ENCODE measurements at regions not wholly inside any gene's neighbourhood (a gene's known extent, or its start where the extent isn't known, plus 50 kb on each side); places are given as distances from the start of the nearest gene placed in this dataset.
A peak's percentile ranks its signal among the peaks of the same experiment; 100 is the strongest.

DNA sequence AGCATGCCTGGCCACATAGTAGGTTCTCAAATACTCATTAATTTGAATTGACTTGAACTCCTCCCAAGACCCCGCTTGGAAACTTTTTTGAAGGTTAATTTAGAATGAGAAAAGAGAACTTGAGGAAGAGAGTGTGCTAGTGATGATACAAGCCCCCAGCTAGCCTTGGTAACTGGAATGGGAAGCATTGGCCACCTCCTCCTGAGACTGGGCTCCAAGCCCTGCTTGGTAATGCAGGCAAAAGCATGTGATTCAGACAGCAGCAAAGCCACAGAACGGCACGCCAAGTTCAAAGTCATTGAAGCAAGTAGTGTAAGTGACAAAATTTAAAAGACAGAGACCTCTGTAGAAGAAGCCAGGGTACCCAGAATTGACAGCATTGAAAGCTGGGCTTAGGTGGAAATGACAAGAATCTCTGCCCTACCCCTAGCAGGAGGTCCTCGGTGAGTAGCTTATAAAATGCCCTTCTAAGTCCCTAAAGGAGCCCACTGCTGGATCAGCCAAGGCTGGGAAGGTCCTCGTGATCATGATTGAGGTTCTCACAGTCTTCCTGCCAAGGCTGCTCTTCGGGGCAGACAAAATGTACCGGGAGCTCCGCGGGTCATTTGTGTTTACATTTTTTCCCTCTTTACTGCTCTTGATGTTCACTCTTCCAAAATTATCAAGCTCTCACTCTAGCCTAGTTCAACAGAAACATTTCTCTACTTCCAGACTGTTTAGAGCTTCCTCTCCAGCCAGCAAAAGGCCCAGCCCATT, 99.4 kb downstream of the TSEN15 start:
- H3K27ac Mint-ChIP-seq (ENCODE audit: unreplicated experiment): no peak overlapping the region
- intact Hi-C loops (cut with micrococcal nuclease; ENCODE audit: unreplicated experiment): no loop called here
- no TSS peak for BruUV-seq (replicated peaks)
- DNase-seq: no peak
- peaks cover 9% of the 10 kb centered on the region for H3K36me3 Mint-ChIP-seq (ENCODE audit: insufficient read depth, unreplicated experiment)
- TF ChIP-seq, protein P1, sequence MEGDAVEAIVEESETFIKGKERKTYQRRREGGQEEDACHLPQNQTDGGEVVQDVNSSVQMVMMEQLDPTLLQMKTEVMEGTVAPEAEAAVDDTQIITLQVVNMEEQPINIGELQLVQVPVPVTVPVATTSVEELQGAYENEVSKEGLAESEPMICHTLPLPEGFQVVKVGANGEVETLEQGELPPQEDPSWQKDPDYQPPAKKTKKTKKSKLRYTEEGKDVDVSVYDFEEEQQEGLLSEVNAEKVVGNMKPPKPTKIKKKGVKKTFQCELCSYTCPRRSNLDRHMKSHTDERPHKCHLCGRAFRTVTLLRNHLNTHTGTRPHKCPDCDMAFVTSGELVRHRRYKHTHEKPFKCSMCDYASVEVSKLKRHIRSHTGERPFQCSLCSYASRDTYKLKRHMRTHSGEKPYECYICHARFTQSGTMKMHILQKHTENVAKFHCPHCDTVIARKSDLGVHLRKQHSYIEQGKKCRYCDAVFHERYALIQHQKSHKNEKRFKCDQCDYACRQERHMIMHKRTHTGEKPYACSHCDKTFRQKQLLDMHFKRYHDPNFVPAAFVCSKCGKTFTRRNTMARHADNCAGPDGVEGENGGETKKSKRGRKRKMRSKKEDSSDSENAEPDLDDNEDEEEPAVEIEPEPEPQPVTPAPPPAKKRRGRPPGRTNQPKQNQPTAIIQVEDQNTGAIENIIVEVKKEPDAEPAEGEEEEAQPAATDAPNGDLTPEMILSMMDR (IDR thresholded peaks at IDR 0.05; ENCODE audit: unreplicated experiment): no peak
- H3K9me3 Mint-ChIP-seq (ENCODE audit: low read depth, unreplicated experiment): no peaks in the 10 kb centered on the region
- CTCF ChIA-PET: no interaction called here
- H3K4me1 Mint-ChIP-seq (ENCODE audit: low read depth, unreplicated experiment): peaks cover 42% of the 10 kb centered on the region
- H3K4me3 Mint-ChIP-seq (ENCODE audit: low read depth, unreplicated experiment): no peak overlapping the region
- H3K27me3 Mint-ChIP-seq (ENCODE audit: unreplicated experiment): no peaks in the 10 kb centered on the region

DNA sequence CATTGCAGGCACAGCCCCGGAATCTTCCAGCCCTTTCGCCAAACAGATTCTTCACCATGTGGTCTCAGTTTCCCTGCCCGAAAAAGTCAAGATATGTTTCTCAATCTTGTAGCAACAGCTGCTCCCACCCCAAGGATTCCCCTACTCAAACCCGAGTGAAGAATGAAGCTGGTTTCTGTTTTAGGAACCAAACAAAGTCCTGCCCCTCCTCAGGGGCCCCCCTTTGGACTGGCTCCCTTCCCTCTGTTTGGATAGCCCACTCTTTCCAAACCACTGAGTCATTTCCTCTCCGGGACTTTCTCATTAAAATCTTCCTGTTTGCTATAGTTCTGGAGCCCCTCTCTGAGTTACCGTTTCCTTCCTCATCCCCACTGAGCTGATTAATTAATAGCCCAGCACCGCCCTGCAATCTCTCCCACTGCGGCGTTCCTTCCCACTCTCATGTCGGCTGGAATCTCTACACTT, 100.9 kb downstream of the TSEN15 start:
- no TSS peak for BruUV-seq (replicated peaks)
- no peaks in the 10 kb centered on the region for H3K9me3 Mint-ChIP-seq (ENCODE audit: low read depth, unreplicated experiment)
- intact Hi-C loops (cut with micrococcal nuclease; ENCODE audit: unreplicated experiment): no loop called here
- TF ChIP-seq, protein P1 (IDR thresholded peaks at IDR 0.05; ENCODE audit: unreplicated experiment): no peak
- CTCF ChIA-PET: interaction anchor here (0.6 to 0.7 kb wide), 2 partner anchors 19 to 312 kb away, joined by 3 to 6 read pairs; no protein-coding TSS in a partner anchor
- peak overlapping the region; percentile 73 for H3K4me3 Mint-ChIP-seq (ENCODE audit: low read depth, unreplicated experiment)
- no peaks in the 10 kb centered on the region for H3K27me3 Mint-ChIP-seq (ENCODE audit: unreplicated experiment)
- H3K36me3 Mint-ChIP-seq (ENCODE audit: insufficient read depth, unreplicated experiment): peaks cover 9% of the 10 kb centered on the region
- peak; percentile 27 for DNase-seq
- peak overlapping the region; percentile 21 for H3K27ac Mint-ChIP-seq (ENCODE audit: unreplicated experiment)
- peaks cover 37% of the 10 kb centered on the region for H3K4me1 Mint-ChIP-seq (ENCODE audit: low read depth, unreplicated experiment)

DNA sequence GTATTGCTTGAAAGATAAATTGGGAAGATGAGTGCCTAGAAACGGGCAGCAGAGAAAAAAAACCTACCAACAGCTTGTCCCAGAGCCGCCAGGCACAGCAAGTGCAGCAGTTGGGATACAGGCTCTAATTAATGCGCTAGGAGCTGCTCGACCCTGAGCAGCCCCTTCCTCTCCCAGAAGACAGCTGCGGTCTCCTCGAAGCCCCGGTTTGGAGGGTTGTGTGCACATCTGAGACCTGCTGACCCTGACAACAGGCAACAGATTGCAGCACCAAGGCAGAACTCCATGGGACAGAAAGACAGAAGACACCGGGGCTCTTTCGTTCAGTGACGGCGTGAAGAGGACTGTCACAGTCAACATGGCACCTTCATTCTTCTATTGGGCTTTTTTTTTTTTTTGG, 101.4 kb downstream of the TSEN15 start:
- intact Hi-C loops (cut with micrococcal nuclease; ENCODE audit: unreplicated experiment): no loop called here
- peak overlapping the region; percentile 21 for H3K27ac Mint-ChIP-seq (ENCODE audit: unreplicated experiment)

DNA sequence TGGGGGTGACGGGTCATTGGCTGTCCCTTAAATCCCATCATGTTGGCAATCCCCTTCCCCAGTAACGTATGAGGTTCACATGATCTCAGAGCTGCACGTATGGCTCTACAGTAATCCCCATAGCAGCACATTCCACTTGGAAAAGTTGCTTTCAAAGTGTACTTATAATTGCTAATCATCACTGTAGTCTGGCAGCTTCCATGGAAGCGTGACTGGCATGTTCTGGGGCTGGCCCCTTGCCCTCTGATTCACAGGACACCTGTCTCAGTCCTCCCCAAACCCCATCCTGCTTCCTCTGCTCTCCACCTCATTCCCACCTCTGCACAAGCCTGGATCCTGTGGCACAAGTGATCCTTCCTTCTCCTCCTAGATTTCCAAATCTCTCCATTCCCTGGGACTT, 102.2 kb downstream of the TSEN15 start:
- DNase-seq: no peak
- Mint-ChIP-seq H3K9me3 (ENCODE audit: low read depth, unreplicated experiment) (no peaks in the 10 kb centered on the region), H3K4me1 (ENCODE audit: low read depth, unreplicated experiment) (peaks cover 28% of the 10 kb centered on the region), H3K4me3 (ENCODE audit: low read depth, unreplicated experiment) (peak overlapping the region; percentile 73), H3K36me3 (ENCODE audit: insufficient read depth, unreplicated experiment) (peaks cover 9% of the 10 kb centered on the region), H3K27me3 (ENCODE audit: unreplicated experiment) (no peaks in the 10 kb centered on the region), H3K27ac (ENCODE audit: unreplicated experiment) (no peak overlapping the region)
- TF ChIP-seq, protein P1 (IDR thresholded peaks at IDR 0.05; ENCODE audit: unreplicated experiment): no peak
- no TSS peak for BruUV-seq (replicated peaks)
- CTCF ChIA-PET: interaction anchor here (0.5 kb wide), 1 partner anchor 782 kb away, joined by 3 read pairs; no protein-coding TSS in a partner anchor
- intact Hi-C loops (cut with micrococcal nuclease; ENCODE audit: unreplicated experiment): no loop called here

More for the DNA sequence above, 101.4 kb downstream of the TSEN15 start:
- TSS peak; percentile 61 for BruUV-seq (replicated peaks)
- CTCF ChIA-PET: no interaction called here
- TF ChIP-seq, protein P1 (IDR thresholded peaks at IDR 0.05; ENCODE audit: unreplicated experiment): no peak
- Mint-ChIP-seq H3K27me3 (ENCODE audit: unreplicated experiment) (no peaks in the 10 kb centered on the region), H3K4me3 (ENCODE audit: low read depth, unreplicated experiment) (peak overlapping the region; percentile 73), H3K4me1 (ENCODE audit: low read depth, unreplicated experiment) (peaks cover 32% of the 10 kb centered on the region), H3K36me3 (ENCODE audit: insufficient read depth, unreplicated experiment) (peaks cover 9% of the 10 kb centered on the region), H3K9me3 (ENCODE audit: low read depth, unreplicated experiment) (no peaks in the 10 kb centered on the region)
- DNase-seq: peak; percentile 14

Data from Calu3 (cell line).